ENCODE measurements at regions not wholly inside any gene's neighbourhood (a gene's known extent, or its start where the extent isn't known, plus 50 kb on each side); places are given as distances from the start of the nearest gene placed in this dataset.

- peaks cover 18% of the 10 kb centered on the region for H3K4me1 Mint-ChIP-seq
- peak overlapping the region in 1 of 2 donors; percentile 29 for H3K27ac Mint-ChIP-seq
- no peak for DNase-seq
- peak overlapping the region in 1 of 2 donors; percentile 15 for H3K4me3 Mint-ChIP-seq
- H3K27me3 Mint-ChIP-seq, result no peaks in the 10 kb centered on the region
- ATAC-seq, result peak; percentile 33
- peaks cover 7 to 10% of the 10 kb centered on the region in 2 donors for H3K9me3 Mint-ChIP-seq
These were observed 430.9 kb downstream of the LTN1 start for GRCh38 chr21:28561772-28562171.

GRCh38 chr21:28554660-28555475, 437.8 kb downstream of the LTN1 start:
- no peaks in the 10 kb centered on the region for H3K27me3 Mint-ChIP-seq
- no peaks in the 10 kb centered on the region for H3K9me3 Mint-ChIP-seq
- no peak overlapping the region for H3K4me3 Mint-ChIP-seq
- H3K4me1 Mint-ChIP-seq, result no peaks in the 10 kb centered on the region
- DNase-seq (no peak), ATAC-seq (no peak)
- no peak overlapping the region for H3K27ac Mint-ChIP-seq

DNA sequence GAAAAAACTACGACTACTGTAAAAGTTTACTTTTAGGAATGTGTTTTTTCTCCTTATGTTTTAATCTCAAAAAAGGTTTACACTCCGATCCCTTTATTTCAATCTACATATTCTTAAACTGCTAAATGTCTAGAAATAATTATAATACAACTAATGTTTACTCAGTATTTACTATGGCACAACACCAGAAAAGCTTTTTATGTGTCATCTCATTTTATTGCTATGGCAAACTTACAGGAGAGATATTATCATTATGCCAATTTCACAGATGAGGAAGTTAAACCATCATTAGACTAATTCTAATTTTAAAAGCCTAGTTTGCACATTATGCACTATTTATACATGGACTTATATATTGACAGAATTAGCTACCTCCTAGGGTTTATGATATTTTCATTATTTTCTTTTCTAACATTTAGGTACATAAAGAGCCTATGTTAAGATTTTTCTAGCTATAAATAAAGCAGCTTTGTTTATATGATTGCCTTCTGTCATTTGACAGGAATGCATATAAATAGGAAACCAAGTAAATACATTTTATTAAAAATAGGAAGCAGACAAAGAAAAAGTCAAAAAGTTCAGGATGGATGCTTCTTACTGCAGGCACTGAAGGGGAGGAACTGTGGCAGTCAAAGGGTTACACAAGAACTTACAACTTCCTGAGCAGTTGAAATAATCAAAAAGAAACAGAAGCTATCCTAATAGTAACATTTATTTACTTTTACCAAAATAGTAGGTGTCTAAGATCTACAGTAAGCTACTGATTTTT, 442.4 kb downstream of the LTN1 start:
- Mint-ChIP-seq H3K9me3 (no peaks in the 10 kb centered on the region), H3K4me3 (no peak overlapping the region), H3K27me3 (no peaks in the 10 kb centered on the region), H3K4me1 (no peaks in the 10 kb centered on the region), H3K27ac (no peak overlapping the region)
- ATAC-seq (no peak), DNase-seq (no peak)

DNA sequence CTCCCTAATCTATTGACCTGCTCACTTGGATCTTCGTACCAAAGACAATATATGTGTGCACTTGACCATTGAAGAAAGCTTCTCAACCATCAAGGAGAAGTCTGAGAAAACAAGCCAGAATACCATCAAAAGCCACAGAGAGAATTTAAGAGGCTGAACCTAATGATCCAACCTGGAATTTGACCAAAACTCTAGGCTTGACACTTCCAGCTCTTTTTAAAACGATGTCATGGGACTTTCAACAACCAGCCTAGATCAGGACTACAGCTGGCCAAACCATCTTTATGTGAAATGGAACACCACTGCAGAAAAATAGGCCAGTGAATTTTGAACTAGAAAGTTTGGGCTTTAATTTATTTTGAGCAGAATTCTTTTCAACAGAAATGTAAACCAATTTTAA, 444.4 kb downstream of the LTN1 start:
- ATAC-seq, result no peak
- Mint-ChIP-seq H3K4me3 (no peak overlapping the region), H3K27me3 (no peaks in the 10 kb centered on the region), H3K4me1 (no peaks in the 10 kb centered on the region), H3K9me3 (no peaks in the 10 kb centered on the region), H3K27ac (no peak overlapping the region)
- no peak for DNase-seq

DNA sequence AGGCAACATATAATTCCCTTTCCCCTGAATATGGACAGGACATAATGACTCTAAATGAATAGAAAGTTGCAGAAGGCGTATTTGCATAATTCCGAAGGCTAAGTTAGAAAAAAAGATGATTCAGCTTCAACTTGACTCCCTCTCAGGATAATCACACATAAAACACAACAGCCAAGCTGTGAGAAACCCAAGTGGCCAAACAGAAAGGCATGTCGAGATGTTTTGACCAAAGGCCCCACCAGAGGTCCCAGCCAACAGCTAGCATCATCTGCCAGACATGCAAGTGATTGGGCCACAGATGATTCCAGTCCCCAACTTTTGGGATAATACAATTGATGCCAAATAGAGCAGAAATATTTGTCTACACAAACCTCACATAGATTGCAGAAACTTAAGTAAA, 444.9 kb downstream of the LTN1 start:
- no peak overlapping the region for H3K27ac Mint-ChIP-seq
- no peak overlapping the region for H3K4me3 Mint-ChIP-seq
- H3K4me1 Mint-ChIP-seq, result no peaks in the 10 kb centered on the region
- ATAC-seq, result no peak
- no peak for DNase-seq
- no peaks in the 10 kb centered on the region for H3K27me3 Mint-ChIP-seq
- H3K9me3 Mint-ChIP-seq, result no peaks in the 10 kb centered on the region

DNA sequence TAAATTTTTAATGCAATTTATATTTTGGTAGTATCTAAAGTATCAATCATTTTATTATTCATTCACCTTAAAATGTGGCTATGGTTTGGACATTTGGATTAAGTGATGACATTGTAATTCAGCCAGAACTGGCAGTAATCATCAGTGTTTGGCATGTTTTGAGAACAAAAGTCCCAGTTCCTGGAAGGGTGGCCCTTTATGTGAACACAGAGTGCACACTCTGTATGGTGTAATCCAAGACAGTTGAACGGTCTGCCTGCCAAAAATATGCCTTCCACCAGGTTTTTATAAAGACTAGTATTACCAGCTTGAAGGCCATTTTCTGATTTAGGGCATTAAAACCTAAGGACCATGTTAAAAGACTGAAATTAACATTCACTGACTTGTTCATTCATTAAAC, 448.7 kb downstream of the LTN1 start:
- DNase-seq, result no peak
- no peak for ATAC-seq
- Mint-ChIP-seq H3K9me3 (peaks cover 0 to 4% of the 10 kb centered on the region in 2 donors), H3K27ac (no peak overlapping the region), H3K4me3 (no peak overlapping the region), H3K27me3 (no peaks in the 10 kb centered on the region), H3K4me1 (no peaks in the 10 kb centered on the region)

DNA sequence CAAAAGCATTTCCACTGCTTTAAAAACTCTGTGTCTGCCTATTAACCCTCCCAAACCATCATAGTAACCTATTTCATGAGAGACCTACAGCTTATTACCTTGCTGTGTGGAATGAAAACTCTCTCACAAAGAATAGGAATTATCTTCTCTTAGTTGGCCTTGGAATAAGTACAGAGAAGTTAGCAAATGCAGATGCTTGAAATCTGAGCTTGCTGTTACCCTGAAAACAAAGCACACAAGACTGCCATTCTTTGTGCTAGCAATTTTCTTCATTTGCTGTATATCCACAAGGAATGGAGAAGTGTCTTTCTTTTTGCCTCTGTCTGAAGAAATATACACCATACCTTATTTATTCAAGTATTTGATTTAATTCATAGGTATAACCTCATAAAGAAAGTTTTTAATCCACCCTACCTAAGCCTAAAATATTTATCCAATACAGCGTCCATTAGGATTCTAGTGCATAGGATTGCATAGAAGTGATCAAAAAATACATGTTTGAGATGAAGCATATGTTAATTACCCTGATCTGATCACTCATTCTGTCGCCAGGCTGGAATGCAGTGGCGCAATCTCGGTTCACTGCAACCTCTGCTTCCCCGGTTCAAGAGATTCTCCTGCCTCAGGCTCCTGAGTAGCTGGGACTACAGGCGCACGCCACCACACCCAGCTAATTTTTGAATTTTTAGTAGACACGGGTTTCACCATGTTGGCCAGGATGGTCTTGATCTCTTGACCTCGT, 451.1 kb downstream of the LTN1 start:
- DNase-seq (no peak), ATAC-seq (no peak)
- peaks cover 0 to 5% of the 10 kb centered on the region in 2 donors for H3K9me3 Mint-ChIP-seq
- H3K4me3 Mint-ChIP-seq, result no peak overlapping the region
- no peaks in the 10 kb centered on the region for H3K27me3 Mint-ChIP-seq
- H3K27ac Mint-ChIP-seq, result no peak overlapping the region
- H3K4me1 Mint-ChIP-seq, result peaks cover 5% of the 10 kb centered on the region

- peaks cover 0 to 5% of the 10 kb centered on the region in 2 donors for H3K9me3 Mint-ChIP-seq
- DNase-seq (no peak), ATAC-seq (no peak)
- peaks cover 5% of the 10 kb centered on the region for H3K4me1 Mint-ChIP-seq
- H3K27me3 Mint-ChIP-seq, result no peaks in the 10 kb centered on the region
- no peak overlapping the region for H3K27ac Mint-ChIP-seq
- no peak overlapping the region for H3K4me3 Mint-ChIP-seq
These were observed 452.2 kb downstream of the LTN1 start for GRCh38 chr21:28540514-28540913.

GRCh38 chr21:28539623-28539988, 453.1 kb downstream of the LTN1 start:
- peaks cover 0 to 5% of the 10 kb centered on the region in 2 donors for H3K9me3 Mint-ChIP-seq
- H3K4me3 Mint-ChIP-seq, result no peak overlapping the region
- H3K27me3 Mint-ChIP-seq, result no peaks in the 10 kb centered on the region
- peaks cover 5% of the 10 kb centered on the region for H3K4me1 Mint-ChIP-seq
- DNase-seq, result no peak
- no peak for ATAC-seq
- H3K27ac Mint-ChIP-seq, result no peak overlapping the region

- H3K4me1 Mint-ChIP-seq, result peaks cover 5% of the 10 kb centered on the region
- H3K27me3 Mint-ChIP-seq, result peaks cover 5% of the 10 kb centered on the region
- ATAC-seq, result no peak
- H3K27ac Mint-ChIP-seq, result no peak overlapping the region
- DNase-seq, result no peak
- no peak overlapping the region for H3K4me3 Mint-ChIP-seq
- H3K9me3 Mint-ChIP-seq, result peaks cover 0 to 5% of the 10 kb centered on the region in 2 donors
These were observed 453.6 kb downstream of the LTN1 start for GRCh38 chr21:28538987-28539622.

DNA sequence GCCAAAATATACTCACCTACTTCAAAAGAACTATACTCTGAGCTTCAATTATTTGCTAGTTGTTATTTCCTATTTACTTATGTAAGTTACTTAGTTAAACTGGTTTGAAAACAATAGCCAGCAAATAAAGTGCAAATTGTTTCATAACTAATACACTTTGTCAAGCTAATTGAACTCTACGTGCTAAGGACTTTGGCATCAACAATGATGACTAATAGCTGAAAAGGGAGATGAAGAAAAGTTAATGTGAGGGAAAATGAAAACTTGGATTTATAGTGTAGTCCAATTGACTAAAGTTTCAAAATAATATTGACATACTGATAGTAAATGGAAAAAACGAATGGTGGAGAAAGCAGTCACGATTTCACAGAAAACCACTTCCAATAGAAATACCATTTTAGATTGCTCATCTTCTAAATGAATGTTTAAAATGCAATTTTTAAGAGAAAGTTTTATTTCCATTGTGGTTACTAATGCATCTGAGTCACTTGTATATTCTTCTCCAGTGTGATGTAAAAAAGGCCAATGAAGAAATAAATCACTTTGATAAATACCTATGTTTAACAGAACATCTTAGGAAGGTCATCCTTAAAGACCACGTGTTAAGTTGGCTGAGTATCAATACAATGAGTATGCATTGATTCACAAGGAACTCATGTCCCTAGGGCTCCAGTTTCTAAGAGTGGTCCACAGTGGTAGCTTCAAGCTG, 455.2 kb downstream of the LTN1 start:
- ATAC-seq (no peak), DNase-seq (no peak)
- Mint-ChIP-seq H3K4me3 (no peak overlapping the region), H3K27me3 (peaks cover 14% of the 10 kb centered on the region), H3K27ac (no peak overlapping the region), H3K4me1 (peaks cover 5% of the 10 kb centered on the region), H3K9me3 (peaks cover 0 to 5% of the 10 kb centered on the region in 2 donors)

- Mint-ChIP-seq H3K4me1 (peaks cover 4% of the 10 kb centered on the region), H3K27me3 (peaks cover 21% of the 10 kb centered on the region)
These were observed 460.2 kb downstream of the LTN1 start for GRCh38 chr21:28532446-28532845.

DNA sequence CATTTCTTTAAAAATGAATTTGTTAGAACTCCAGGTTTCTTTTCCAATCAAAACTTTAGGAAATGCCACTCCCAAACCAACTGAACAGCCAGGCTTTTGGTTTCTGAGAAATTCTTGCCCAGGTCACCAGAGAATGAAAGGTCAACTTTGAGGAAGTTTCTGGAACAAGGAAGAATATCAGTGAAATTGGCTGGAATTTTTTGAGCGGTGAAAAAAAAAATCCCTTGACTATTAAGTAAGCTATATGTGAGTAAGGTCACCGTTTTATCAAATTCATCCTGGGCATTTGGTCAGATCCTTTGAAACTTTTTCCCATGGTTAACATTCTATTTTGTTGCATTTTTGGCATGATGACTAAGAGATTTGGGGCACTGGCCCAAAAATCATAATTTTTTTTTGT, 469.3 kb downstream of the LTN1 start:
- DNase-seq (no peak), ATAC-seq (no peak)
- H3K27me3 Mint-ChIP-seq, result peaks cover 2% of the 10 kb centered on the region
- no peak overlapping the region for H3K4me3 Mint-ChIP-seq
- peaks cover 0 to 2% of the 10 kb centered on the region in 2 donors for H3K9me3 Mint-ChIP-seq
- no peaks in the 10 kb centered on the region for H3K4me1 Mint-ChIP-seq
- H3K27ac Mint-ChIP-seq, result no peak overlapping the region

More at GRCh38 chr21:28532446-28532845, 460.2 kb downstream of the LTN1 start:
- Mint-ChIP-seq H3K9me3 (peaks cover 0 to 6% of the 10 kb centered on the region in 2 donors), H3K27ac (no peak overlapping the region), H3K4me3 (no peak overlapping the region)
- no peak for ATAC-seq
- DNase-seq, result no peak

DNA sequence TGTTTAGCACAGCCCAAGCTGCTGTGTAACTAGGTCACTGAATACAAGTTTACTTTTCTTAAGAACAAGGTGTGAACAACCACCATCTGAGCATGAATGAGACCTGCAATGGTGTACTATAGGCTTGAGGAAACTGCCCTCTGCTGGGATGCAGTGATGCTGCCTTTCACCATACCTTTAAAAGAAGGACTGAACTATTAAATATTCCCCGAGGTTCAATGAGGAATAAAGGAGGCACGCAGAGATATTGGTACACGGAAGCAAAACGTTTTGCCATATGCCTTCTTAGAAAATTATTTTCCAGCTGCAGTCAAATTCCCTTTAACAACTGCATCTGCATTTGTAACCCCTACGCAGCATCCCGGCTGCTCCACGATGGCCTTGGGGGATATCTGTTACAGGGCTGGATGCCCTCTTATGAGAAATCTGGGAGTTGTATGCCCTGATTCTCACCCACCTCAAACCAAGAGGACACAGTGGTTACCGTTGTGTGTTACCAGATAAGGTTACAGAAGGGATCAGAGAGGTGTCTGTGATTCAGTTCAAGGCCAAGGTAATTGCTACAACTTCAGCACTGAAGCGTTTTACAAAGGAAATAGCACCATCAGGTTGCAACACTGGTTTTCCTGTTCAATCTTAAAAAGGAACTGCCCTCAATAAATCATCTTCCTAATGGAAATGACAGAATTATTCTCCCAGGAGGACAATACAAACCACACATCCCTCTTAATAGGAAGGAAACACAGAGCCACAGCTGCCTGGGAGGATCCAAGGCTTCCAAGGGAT, 470.5 kb downstream of the LTN1 start:
- no peak overlapping the region for H3K27ac Mint-ChIP-seq
- H3K4me1 Mint-ChIP-seq, result peaks cover under 1% of the 10 kb centered on the region
- DNase-seq, result no peak
- ATAC-seq, result peak; percentile 47
- no peaks in the 10 kb centered on the region for H3K27me3 Mint-ChIP-seq
- no peak overlapping the region for H3K4me3 Mint-ChIP-seq
- H3K9me3 Mint-ChIP-seq, result no peaks in the 10 kb centered on the region
